NCI-H146 (cell line): ENCODE measurements at regions not wholly inside any gene's neighbourhood (a gene's known extent, or its start where the extent isn't known, plus 50 kb on each side); places are given as distances from the start of the nearest gene placed in this dataset.
"Not testable (repeated sequence)": the region's sequence is repeated elsewhere in the genome, so short reads cannot be mapped to it uniquely, and the experiment has no call there.

Source experiments
- DNase-seq: peaks from one replicate; lab custom pipeline; 2025; lab: John Stamatoyannopoulos, UW

DNA sequence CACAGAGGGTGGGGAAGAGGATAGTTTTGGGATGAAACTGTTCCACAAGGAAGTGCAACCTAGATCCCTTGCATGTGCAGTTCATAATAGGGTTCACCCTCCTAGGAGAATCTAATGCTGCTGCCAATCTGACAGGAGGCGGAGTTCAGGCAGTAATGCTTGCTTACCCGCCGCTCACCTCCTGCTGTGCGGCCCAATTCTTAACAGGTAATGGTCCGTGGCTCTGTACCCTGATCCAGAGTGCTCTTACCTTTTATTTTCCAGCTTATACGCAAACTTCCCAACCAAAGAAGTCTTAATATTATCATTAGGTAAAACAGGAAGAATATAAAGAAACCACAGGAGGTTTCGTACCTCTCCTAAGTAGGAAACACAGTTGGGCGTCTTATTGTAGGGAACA is 82.7 kb upstream of the CD302 start:
- DNase-seq = no peak

- DNase-seq = no peak
These were observed 81.1 kb upstream of the CD302 start for GRCh38 chr2:159879051-159879604.

GRCh38 chr2:159875083-159875482 is 77.1 kb upstream of the CD302 start:
- no peak for DNase-seq

GRCh38 chr2:159873258-159873657 is 75.2 kb upstream of the CD302 start:
- DNase-seq = no peak

DNA sequence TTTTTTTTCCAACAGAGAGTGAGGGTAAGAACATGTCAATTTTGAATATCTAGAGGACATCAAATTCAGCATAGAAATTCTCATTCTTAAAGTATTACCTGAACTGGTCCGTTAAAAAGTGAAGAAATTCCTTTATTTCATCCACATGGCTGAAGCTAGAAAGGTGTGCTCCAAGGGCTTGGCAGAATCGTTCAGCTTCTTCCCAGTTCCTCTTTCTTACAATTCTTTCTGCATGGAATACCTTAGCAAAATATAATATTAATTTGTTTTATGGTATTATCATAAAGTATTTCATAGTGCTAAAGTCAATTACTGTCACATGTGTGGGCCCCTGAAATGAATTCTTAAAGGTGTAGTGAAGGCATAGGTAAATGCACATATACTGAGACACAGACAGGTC is 74.3 kb upstream of the CD302 start:
- no peak for DNase-seq

GRCh38 chr2:159868598-159869159 is 70.7 kb upstream of the CD302 start:
- DNase-seq = not testable (repeated sequence)

- peak; percentile 88 for DNase-seq
These were observed 69.8 kb upstream of the CD302 start for GRCh38 chr2:159867567-159868361.

- DNase-seq = no peak
These were observed 65.6 kb upstream of the CD302 start for GRCh38 chr2:159863526-159864160.

- DNase-seq = no peak
These were observed 62.7 kb upstream of the CD302 start for GRCh38 chr2:159860581-159861310.

DNA sequence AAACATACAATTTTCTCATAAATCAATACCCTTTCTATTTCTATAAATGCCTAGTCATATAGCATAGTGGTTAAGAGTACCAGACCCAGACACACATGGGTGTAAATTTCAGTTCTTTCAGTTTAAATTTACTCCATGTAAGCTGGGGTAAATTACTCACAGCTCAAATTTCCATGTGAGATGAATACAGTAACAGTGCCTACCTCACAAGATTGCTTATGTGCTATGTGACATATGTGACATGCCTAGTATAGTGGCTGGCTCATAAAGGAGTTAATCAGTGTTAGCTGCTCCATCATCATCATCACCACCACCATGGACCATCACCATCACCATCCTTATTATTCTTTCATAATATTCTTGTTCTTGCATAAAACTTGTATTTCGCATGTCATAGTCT is 61.6 kb upstream of the CD302 start:
- no peak for DNase-seq

GRCh38 chr2:159856760-159857159 is 58.8 kb upstream of the CD302 start:
- DNase-seq = no peak

GRCh38 chr2:159855557-159856061 is 57.6 kb upstream of the CD302 start:
- DNase-seq = no peak

DNA sequence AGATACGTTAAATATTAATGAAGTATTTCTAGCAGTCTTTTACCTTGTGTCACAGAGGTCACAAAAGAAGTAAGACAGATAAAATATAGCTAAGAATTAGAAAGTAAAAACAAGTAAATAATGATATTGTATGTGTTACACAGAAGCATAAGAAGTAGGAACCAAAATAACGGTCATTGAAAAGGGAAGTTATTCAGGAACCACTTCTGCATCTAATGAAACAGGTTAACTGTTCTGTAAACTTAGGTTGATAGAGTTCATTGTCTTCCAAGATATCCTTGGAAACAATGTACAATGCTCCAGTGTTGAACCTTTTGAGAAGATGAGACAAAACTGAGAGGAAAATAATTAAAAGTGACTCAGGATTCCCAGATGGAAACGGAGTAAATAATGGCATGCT is 57.1 kb upstream of the CD302 start:
- no peak for DNase-seq

GRCh38 chr2:159854481-159854880 is 56.5 kb upstream of the CD302 start:
- no peak for DNase-seq

DNA sequence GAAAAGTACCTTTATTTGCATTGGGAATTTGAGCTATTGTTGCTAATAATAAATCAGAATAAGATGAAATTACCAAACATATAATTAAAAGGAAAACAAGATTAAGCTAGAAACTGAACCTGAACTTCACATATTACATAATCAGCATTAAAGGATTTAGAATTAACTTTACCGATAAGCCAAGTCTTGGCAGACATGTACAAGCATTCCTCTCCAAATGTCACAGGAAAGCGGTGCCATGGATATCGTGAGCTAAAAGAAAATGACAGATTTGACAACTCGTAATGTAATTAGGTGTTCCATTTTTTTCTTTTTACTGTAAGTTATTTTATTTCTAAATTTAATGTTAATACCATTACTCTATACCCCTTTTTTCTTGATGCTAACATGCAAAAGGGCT is 55.1 kb upstream of the CD302 start:
- DNase-seq = no peak

- peak; percentile 69 for DNase-seq
These were observed 53.9 kb upstream of the CD302 start for GRCh38 chr2:159851941-159852340.

DNA sequence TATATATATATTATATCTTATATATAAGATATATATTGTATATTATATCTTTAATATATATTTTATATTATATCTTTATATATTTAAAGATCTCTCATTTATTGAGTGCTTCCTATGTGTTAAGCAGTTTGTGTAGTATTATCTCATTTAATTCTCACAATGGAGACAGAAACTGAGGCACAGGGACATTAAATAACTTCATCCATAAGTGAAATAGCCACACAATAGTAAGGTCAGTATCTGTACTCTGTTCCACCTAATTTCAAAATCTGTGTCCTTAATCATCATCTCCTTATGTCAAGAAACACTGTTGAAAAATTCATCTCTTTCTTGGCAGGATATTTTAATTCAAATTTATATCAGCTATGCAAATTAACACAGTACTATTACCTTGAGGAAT is 52.8 kb upstream of the CD302 start:
- DNase-seq = no peak

- DNase-seq = no peak
These were observed 51.3 kb upstream of the CD302 start for GRCh38 chr2:159849160-159849813.
